HCT116 (cell line): ENCODE measurements at regions not wholly inside any gene's neighbourhood (a gene's known extent, or its start where the extent isn't known, plus 50 kb on each side); places are given as distances from the start of the nearest gene placed in this dataset.

ENCODE experiments used
- ATAC-seq: fragments of 200-7000 bp; cut with Tn5 transposase; 2 replicates; pipeline ENCODE4 v1.9.1; 2020; ENCODE audit warnings: mild to moderate bottlenecking, moderate library complexity
- BruUV-seq: library from RNA; stranded (reverse); fragments of 400-500 nt; replicated peaks from 2 replicates; lab custom pipeline; 2021; lab: Mats Ljungman, UMichigan
- CTCF ChIA-PET: fragments of 300-600 bp; sonication (Branson Sonifier 250); formaldehyde crosslinking; loops from one replicate; lab custom pipeline; 2021; ENCODE audit warnings: antibody characterized with exemption; lab: Charles Lee
- POLR2A ChIA-PET: fragments of 300-600, 350-600 bp; sonication (Branson Sonifier 250); formaldehyde crosslinking; loops from one replicate; lab custom pipeline; 2021; ENCODE audit warnings: antibody characterized with exemption; lab: Charles Lee
- RAD21 ChIA-PET, 2 experiments: fragments of 300-600 bp; sonication (Branson Sonifier 250); formaldehyde crosslinking; loops; one replicate each; lab custom pipeline; 2023; ENCODE audit warnings: low total read pairs in 2 of 2; ENCODE audit not compliant: uncharacterized antibody in 2 of 2, unreplicated experiment in 2 of 2, low non-redundant PET in 1 of 2; lab: Charles Lee
- DNase-seq: peaks from one replicate; pipeline ENCODE4 v3.0.0-alpha.2; 2010; ENCODE audit warnings: low read depth, low spot score
- H2AFZ ChIP-seq: fragments of 200-600 bp; shearing (Covaris generic), sonication (generic); 2 replicates; pipeline ENCODE4 v1.6.1; 2017; ENCODE audit warnings: low read depth, mixed run types, mixed read lengths, antibody characterized with exemption, low read length; ENCODE audit not compliant: poor library complexity, severe bottlenecking
- H3K27ac ChIP-seq: 2 replicates; pipeline ENCODE4 v1.5.1; 2012; ENCODE audit warnings: low read depth, low read length
- H3K27me3 ChIP-seq: fragments of 200-600 bp; sonication (generic); 2 replicates; pipeline ENCODE4 v1.6.1; 2016; ENCODE audit warnings: mixed run types, low read length, mixed read lengths; ENCODE audit not compliant: insufficient read depth
- H3K36me3 ChIP-seq, 2 experiments: fragments of 200-500 bp in 1 of 2; fragments of 200-600 bp in 1 of 2; sonication (Bioruptor generic) in 1 of 2; sonication (generic) in 1 of 2; 2 replicates each; pipeline versions ENCODE4 v1.5.1 to v1.6.1; 2014 to 2016; ENCODE audit warnings: low read length in 2 of 2, inconsistent platforms in 1 of 2, mixed read lengths in 1 of 2, mixed run types in 1 of 2; ENCODE audit not compliant: insufficient read depth in 2 of 2, control insufficient read depth in 1 of 2
- H3K4me1 ChIP-seq, 2 experiments: fragments of 200-600 bp in 1 of 2; sonication (generic) in 1 of 2; 2 replicates each; pipeline versions ENCODE4 v1.5.1 to v1.6.1; 2012 to 2017; ENCODE audit warnings: low read length in 2 of 2, inconsistent platforms in 1 of 2, mild to moderate bottlenecking in 1 of 2, mixed read lengths in 1 of 2, mixed run types in 1 of 2, moderate library complexity in 1 of 2; ENCODE audit not compliant: insufficient read depth in 2 of 2, control insufficient read depth in 1 of 2
- H3K4me2 ChIP-seq: fragments of 200-600 bp; sonication (generic); 2 replicates; pipeline ENCODE4 v1.6.1; 2017; ENCODE audit warnings: mixed run types, low read length, mixed read lengths
- H3K4me3 ChIP-seq, 2 experiments: fragments of 200-600 bp in 1 of 2; sonication (generic) in 1 of 2; replicated peaks in 1 of 2; 2 replicates each; pipeline ENCODE4 v1.5.1; 2011 to 2016; ENCODE audit warnings: low read length in 2 of 2, control low read depth in 1 of 2, low read depth in 1 of 2, mild to moderate bottlenecking in 1 of 2, mixed read lengths in 1 of 2, mixed run types in 1 of 2
- H3K79me2 ChIP-seq: fragments of 200-600 bp; sonication (generic); 2 replicates; pipeline ENCODE4 v1.6.1; 2017; ENCODE audit warnings: mild to moderate bottlenecking, mixed run types, low read length, moderate library complexity, mixed read lengths; ENCODE audit not compliant: insufficient read depth
- H3K9ac ChIP-seq: fragments of 200-600 bp; sonication (generic); 2 replicates; pipeline ENCODE4 v1.6.1; 2016; ENCODE audit warnings: low read length, mixed read lengths
- H3K9me2 ChIP-seq: fragments of 200-600 bp; sonication (generic), shearing (Covaris generic); 2 replicates; pipeline ENCODE4 v1.6.1; 2017; ENCODE audit warnings: mixed run types, mild to moderate bottlenecking, moderate library complexity; ENCODE audit not compliant: insufficient read depth
- H3K9me3 ChIP-seq, 2 experiments: fragments of 200-500 bp in 1 of 2; fragments of 200-600 bp in 1 of 2; sonication (Bioruptor generic) in 1 of 2; sonication (generic) in 1 of 2; 2 replicates each; pipeline ENCODE4 v1.6.1; 2014 to 2017; ENCODE audit warnings: low read length in 2 of 2, mixed read lengths in 2 of 2, inconsistent platforms in 1 of 2, low read depth in 1 of 2, mild to moderate bottlenecking in 1 of 2, mixed run types in 1 of 2, moderate library complexity in 1 of 2; ENCODE audit not compliant: control insufficient read depth in 1 of 2, insufficient read depth in 1 of 2
- H4K20me1 ChIP-seq: fragments of 200-600 bp; sonication (generic), shearing (Covaris generic); 2 replicates; pipeline ENCODE4 v1.6.1; 2017; ENCODE audit warnings: mixed run types, mild to moderate bottlenecking, moderate library complexity; ENCODE audit not compliant: insufficient read depth
- CEBPB ChIP-seq: IDR thresholded peaks from 2 replicates; pipeline ENCODE4 v1.6.1; 2012; ENCODE audit warnings: low read depth
- EGR1 ChIP-seq: IDR thresholded peaks from 2 replicates; pipeline ENCODE4 v1.6.1; 2012; ENCODE audit warnings: low read depth
- ELF1 ChIP-seq: IDR thresholded peaks from 2 replicates; pipeline ENCODE4 v1.6.1; 2012; ENCODE audit warnings: low read depth, borderline replicate concordance
- EZH2phosphoT487 ChIP-seq: fragments of 200-600 bp; IDR thresholded peaks from 2 replicates; pipeline ENCODE4 v1.6.1; 2018; ENCODE audit warnings: antibody characterized with exemption, borderline replicate concordance
- FOSL1 ChIP-seq: IDR thresholded peaks from 2 replicates; pipeline ENCODE4 v1.6.1; 2012; ENCODE audit warnings: low read depth
- RAD21 ChIP-seq: IDR thresholded peaks from 2 replicates; pipeline ENCODE4 v1.6.1; 2012; ENCODE audit warnings: low read depth, mild to moderate bottlenecking
- SP1 ChIP-seq: IDR thresholded peaks from 2 replicates; pipeline ENCODE4 v1.6.1; 2012; ENCODE audit warnings: low read depth
- TCF7L2 ChIP-seq: IDR thresholded peaks from 2 replicates; pipeline ENCODE4 v1.7.0; 2011; ENCODE audit warnings: borderline replicate concordance, inconsistent platforms; ENCODE audit not compliant: insufficient read depth, insufficient read length; ENCODE audit errors: extremely low read depth
- ZFX ChIP-seq: fragments of 450-650 bp; IDR thresholded peaks from 2 replicates; pipeline ENCODE4 v1.6.1; 2017
- intact Hi-C: fragments of 100-400 bp; cut with micrococcal nuclease; formaldehyde crosslinking; loops from 2 replicates; pipeline ENCODE4 v1.10.0; 2022
- TF ChIP-seq, protein P1 (sequence below): IDR thresholded peaks from 2 replicates; pipeline ENCODE4 v1.6.1; 2012; ENCODE audit warnings: low read depth
- TF ChIP-seq, protein P2 (sequence below), 3 experiments: fragments of 200-600 bp in 1 of 3; sonication (generic) in 1 of 3; IDR thresholded peaks in 2 of 3; conservative IDR thresholded peaks in 1 of 3; 2 replicates each; pipeline ENCODE4 v1.5.1; 2012 to 2017; ENCODE audit warnings: low read depth in 2 of 3, low read length in 2 of 3, antibody characterized with exemption in 1 of 3, borderline replicate concordance in 1 of 3, control low read depth in 1 of 3, mild to moderate bottlenecking in 1 of 3, mixed read lengths in 1 of 3, mixed run types in 1 of 3, moderate library complexity in 1 of 3; ENCODE audit not compliant: insufficient read depth in 1 of 3

DNA sequence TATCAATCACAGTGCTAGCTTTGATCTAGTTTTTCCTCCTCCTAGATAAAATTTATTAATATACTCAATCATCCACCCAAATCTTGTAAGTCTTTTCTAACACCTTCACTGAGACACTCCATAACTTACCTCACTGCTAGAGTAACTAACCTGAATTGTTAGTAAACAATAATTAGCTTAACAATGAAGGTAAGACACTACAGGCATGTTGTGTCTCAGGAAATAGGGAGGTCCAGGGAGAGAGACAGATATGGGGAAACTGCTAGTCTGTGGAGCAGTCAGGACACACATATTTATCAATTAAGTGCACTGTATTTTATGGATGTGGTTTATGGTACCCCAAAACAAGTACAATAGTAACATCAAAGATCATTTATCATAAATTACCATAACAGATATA lies 94.2 kb upstream of the SSTR1 start:
- Histone ChIP-seq H3K4me2 (no peak overlapping the region), H3K27ac (no peak overlapping the region), H3K36me3 (no peaks in the 10 kb centered on the region), H3K79me2 (no peaks in the 10 kb centered on the region), H3K9me3 (no peaks in the 10 kb centered on the region), H3K4me3 (no peak overlapping the region), H4K20me1 (no peaks in the 10 kb centered on the region), H3K4me1 (no peaks in the 10 kb centered on the region), H3K27me3 (no peaks in the 10 kb centered on the region), H3K9ac (no peak overlapping the region), H3K9me2 (no peaks in the 10 kb centered on the region), H2AFZ (no peak overlapping the region)
- ATAC-seq: no peak
- ChIA-PET RAD21 (no interaction called here), CTCF (no interaction called here), POLR2A (no interaction called here)
- BruUV-seq: no TSS peak
- TF ChIP-seq SP1 (no peak), TCF7L2 (no peak), ELF1 (no peak)
- TF ChIP-seq, protein P1, sequence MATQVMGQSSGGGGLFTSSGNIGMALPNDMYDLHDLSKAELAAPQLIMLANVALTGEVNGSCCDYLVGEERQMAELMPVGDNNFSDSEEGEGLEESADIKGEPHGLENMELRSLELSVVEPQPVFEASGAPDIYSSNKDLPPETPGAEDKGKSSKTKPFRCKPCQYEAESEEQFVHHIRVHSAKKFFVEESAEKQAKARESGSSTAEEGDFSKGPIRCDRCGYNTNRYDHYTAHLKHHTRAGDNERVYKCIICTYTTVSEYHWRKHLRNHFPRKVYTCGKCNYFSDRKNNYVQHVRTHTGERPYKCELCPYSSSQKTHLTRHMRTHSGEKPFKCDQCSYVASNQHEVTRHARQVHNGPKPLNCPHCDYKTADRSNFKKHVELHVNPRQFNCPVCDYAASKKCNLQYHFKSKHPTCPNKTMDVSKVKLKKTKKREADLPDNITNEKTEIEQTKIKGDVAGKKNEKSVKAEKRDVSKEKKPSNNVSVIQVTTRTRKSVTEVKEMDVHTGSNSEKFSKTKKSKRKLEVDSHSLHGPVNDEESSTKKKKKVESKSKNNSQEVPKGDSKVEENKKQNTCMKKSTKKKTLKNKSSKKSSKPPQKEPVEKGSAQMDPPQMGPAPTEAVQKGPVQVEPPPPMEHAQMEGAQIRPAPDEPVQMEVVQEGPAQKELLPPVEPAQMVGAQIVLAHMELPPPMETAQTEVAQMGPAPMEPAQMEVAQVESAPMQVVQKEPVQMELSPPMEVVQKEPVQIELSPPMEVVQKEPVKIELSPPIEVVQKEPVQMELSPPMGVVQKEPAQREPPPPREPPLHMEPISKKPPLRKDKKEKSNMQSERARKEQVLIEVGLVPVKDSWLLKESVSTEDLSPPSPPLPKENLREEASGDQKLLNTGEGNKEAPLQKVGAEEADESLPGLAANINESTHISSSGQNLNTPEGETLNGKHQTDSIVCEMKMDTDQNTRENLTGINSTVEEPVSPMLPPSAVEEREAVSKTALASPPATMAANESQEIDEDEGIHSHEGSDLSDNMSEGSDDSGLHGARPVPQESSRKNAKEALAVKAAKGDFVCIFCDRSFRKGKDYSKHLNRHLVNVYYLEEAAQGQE: no peak
- intact Hi-C loops: no loop called here
- no peak for DNase-seq

DNA sequence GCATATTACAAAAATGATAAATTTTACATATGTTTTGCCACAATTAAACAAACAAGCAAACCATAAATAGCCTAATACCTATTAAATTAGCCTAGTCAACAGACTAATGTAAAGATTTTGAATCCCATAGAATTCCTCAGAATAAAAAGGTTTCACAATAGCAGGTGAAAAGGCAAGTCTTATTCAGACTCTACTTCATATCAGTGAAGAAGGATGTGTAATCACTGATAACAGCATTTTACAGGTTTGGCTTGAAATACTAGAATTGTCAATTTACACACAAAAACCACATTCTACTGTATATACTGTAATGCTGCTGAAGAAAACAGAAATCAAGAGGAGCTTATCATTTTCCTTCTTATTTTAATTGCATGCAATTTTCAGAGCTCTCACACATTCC lies 90.8 kb upstream of the SSTR1 start:
- RAD21 ChIA-PET: no interaction called here
- ATAC-seq (no peak), DNase-seq (no peak)
- H3K4me1 ChIP-seq: no peaks in the 10 kb centered on the region
- H2AFZ ChIP-seq: no peak overlapping the region
- POLR2A ChIA-PET: no interaction called here
- BruUV-seq: no TSS peak
- CTCF ChIA-PET: no interaction called here
- H3K9ac ChIP-seq: no peak overlapping the region
- intact Hi-C loops: no loop called here
- no peaks in the 10 kb centered on the region for H4K20me1 ChIP-seq
- H3K27me3 ChIP-seq: no peaks in the 10 kb centered on the region
- no peaks in the 10 kb centered on the region for H3K79me2 ChIP-seq
- no peaks in the 10 kb centered on the region for H3K36me3 ChIP-seq
- TF ChIP-seq RAD21: no peak
- TF ChIP-seq SP1: no peak
- TF ChIP-seq, protein P2, sequence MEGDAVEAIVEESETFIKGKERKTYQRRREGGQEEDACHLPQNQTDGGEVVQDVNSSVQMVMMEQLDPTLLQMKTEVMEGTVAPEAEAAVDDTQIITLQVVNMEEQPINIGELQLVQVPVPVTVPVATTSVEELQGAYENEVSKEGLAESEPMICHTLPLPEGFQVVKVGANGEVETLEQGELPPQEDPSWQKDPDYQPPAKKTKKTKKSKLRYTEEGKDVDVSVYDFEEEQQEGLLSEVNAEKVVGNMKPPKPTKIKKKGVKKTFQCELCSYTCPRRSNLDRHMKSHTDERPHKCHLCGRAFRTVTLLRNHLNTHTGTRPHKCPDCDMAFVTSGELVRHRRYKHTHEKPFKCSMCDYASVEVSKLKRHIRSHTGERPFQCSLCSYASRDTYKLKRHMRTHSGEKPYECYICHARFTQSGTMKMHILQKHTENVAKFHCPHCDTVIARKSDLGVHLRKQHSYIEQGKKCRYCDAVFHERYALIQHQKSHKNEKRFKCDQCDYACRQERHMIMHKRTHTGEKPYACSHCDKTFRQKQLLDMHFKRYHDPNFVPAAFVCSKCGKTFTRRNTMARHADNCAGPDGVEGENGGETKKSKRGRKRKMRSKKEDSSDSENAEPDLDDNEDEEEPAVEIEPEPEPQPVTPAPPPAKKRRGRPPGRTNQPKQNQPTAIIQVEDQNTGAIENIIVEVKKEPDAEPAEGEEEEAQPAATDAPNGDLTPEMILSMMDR (IDR thresholded peaks at IDR 0.05 in 2 of 3, conservative IDR thresholded peaks at IDR 0.05 in 1 of 3; ENCODE audit: borderline replicate concordance in 1 of 3, insufficient read depth in 1 of 3, low read depth in 2 of 3, low read length in 2 of 3): no peak
- no peak for TF ChIP-seq EGR1
- TF ChIP-seq ELF1: no peak
- TF ChIP-seq ZFX: no peak
- TF ChIP-seq CEBPB: no peak
- no peak for TF ChIP-seq EZH2phosphoT487
- no peak for TF ChIP-seq FOSL1
- TF ChIP-seq TCF7L2: no peak
- no peaks in the 10 kb centered on the region for H3K9me3 ChIP-seq
- no peak overlapping the region for H3K4me2 ChIP-seq
- H3K4me3 ChIP-seq: no peak overlapping the region
- H3K27ac ChIP-seq: no peak overlapping the region
- H3K9me2 ChIP-seq: no peaks in the 10 kb centered on the region
